Dermis microvascular lymphatic vessel endothelial cell (primary cell): ENCODE measurements at regions not wholly inside any gene's neighbourhood (a gene's known extent, or its start where the extent isn't known, plus 50 kb on each side); places are given as distances from the start of the nearest gene placed in this dataset.
"Not testable (repeated sequence)": the region's sequence is repeated elsewhere in the genome, so short reads cannot be mapped to it uniquely, and the experiment has no call there.

Source experiments
- DNase-seq, 2 donors: peaks; one replicate each; pipeline versions ENCODE4 v3.0.0 to v3.0.0-alpha.2; 2010; ENCODE audit warnings: low read depth in 2 of 2

- peak in 1 of 2 donors; percentile 15 for DNase-seq
These were observed 96.7 kb downstream of the SLC25A47 start for GRCh38 chr14:100419856-100420255.

GRCh38 chr14:100421756-100422470, 98.8 kb downstream of the SLC25A47 start:
- no peak for DNase-seq

DNA sequence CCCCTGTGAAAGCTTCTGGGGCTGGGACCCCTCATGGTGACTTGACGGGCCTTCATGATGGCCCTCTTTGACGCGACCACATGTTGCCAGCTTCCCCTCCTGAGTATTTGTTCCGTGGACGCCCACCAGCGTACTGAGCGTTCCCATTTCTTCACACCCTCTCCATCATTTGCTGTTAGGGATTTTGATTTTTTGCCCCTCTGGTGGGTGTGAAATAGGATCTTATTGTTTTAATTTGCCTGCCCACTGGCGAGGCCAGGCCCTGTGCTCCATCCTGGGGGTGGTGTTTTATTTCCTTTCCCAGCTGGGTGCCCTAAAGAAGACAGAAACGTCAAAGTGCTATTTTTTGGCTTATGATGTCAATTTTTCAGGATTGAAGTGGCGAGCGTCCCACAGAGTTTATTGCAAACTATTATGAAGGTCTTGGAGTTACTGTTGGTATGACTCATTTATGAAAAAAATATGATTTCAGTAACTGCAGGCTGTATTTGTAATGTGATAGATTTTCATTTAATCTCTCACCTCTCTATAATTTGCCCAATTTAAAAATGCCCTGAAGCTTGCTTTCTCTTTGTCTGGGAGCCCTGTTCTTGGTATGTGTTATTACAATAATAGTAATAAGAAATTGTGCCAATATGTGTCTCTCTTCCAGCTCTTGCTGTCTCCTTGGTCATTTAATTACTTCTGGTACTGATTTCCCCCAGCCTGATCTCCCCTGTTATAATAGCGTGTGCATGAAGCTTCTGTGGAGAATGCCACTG, 99.6 kb downstream of the SLC25A47 start:
- DNase-seq: no peak

DNA sequence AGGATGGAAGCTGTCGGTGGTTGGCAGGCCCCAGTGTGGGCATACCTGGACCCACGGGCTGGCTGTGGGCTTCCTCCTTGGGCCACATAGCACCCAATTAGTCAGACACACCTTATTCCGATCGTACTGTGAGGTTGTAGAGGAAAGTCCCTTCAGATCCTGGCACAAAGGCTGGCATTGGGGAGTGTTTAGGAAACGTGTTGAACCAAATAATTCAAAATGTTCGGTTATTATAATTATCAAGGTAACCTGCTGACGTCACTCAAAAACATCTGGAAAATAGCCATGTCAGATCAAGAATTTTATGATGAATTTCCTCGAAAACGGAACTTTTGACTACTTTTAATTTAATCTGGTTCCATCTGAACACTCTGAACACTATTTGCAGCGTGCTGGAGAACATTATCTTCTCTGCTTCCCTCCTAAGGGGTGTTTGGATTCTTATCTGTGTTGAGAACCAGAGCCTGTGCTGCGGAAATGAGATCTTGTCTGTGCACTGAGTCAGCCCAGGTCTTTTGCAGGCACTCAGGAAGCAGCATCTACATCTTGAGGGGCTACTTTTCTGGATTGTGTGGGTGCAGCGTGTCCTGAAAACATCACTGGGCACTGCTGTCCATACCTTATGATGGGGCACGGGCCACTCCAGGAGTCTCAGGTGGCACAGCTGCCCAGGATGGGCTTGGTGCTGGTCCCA, 100.3 kb downstream of the SLC25A47 start:
- no peak for DNase-seq

GRCh38 chr14:100424504-100425428, 101.6 kb downstream of the SLC25A47 start:
- DNase-seq: no peak

- no peak for DNase-seq
These were observed 102.3 kb downstream of the SLC25A47 start for GRCh38 chr14:100425429-100425827.

- no peak for DNase-seq
These were observed 103.2 kb downstream of the SLC25A47 start for GRCh38 chr14:100426314-100426713.

DNA sequence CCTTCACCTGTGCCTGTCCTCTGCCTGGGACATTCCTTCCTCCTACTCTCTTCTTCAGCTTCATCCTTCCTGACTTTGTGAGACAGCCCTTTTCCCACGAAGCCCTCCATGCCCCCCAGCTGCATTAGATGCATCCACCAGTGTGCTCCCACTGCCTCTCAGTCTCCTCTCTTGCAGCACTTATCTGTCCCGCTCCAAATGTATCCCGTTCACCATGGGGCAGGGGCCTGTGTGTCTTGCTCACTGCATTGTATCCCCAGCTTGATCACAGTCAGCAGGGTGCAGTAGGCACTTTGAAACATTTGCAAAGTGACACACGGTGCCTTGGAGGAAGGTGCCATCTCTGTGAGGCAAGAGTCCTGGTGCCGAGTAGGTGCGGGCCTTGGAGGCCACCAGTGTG, 104.0 kb downstream of the SLC25A47 start:
- DNase-seq: no peak

DNA sequence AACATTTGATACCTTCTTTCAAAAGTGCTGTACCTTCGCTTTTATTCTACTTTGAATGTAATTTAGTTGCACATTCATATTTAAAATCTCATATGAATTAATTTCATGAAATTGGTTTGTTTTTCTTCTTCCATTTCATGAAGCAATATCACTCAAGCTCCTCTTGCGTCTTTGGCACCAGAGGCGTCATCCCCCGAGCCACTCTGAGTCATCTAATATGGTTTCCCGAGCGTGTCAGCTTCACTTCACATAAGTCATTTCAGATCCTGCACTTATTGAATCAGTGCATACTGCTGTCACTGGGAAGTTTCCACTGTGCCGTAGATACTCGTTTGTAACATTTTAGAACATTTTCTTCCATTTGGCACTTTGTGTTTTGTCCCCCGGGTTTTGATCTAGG, 105.6 kb downstream of the SLC25A47 start:
- DNase-seq: no peak

GRCh38 chr14:100429537-100429936, 106.4 kb downstream of the SLC25A47 start:
- no peak for DNase-seq

GRCh38 chr14:100430571-100430970, 107.4 kb downstream of the SLC25A47 start:
- no peak for DNase-seq

GRCh38 chr14:100431461-100431860, 108.3 kb downstream of the SLC25A47 start:
- not testable (repeated sequence) for DNase-seq

DNA sequence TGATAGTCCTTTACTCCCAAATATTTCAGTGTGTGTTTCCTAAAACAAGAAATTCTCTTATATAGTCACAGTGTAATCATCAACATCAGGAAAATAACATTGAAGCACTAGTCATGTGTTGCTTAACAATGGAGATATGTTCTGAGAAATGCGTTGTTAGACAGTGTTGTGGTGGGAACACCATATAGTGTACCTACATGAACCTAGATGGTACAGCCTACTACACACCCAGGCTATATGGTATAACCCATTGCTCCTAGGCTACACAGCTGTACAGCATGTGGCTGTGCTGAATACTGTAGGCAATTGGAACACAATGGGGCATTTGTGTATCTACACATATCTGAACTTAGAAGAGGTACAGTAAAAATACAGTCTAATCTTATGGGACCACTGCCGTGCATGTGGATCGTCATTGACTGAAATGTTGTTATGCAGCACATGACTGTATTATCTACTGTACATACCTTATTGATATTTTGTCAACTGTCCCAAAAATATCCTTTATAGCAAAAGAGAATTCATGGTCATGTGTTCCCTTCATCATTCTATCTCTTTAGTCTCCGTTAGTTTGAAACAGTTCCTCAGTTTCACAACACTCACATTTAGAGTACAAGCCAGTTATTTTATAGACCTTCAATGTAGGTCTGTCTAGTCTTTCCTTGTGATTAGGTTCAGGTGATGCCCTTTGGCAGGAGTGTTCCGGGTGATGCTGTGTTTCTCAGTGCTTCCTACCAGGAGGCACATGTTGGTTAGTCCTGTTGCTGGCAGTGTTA, 109.7 kb downstream of the SLC25A47 start:
- no peak for DNase-seq

DNA sequence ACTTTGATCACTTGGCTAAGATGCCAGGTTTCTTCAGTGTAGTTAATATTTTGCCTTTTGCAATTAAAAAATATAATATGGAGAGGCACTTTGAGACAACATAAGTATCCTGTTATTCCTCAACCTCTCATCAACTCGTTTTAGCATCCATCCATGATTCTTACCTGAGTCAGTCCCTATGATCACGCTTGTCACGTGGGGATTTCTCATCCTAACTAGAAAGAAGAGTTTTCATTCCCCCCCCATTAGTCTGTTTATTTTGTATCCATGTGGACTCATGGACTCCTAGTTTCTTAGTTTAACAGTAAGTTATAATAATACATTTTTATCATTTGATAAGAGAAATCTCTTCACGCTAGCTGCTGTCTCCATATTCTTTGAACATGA, 110.3 kb downstream of the SLC25A47 start:
- DNase-seq: no peak

- no peak for DNase-seq
These were observed 111.0 kb downstream of the SLC25A47 start for GRCh38 chr14:100434033-100434601.

GRCh38 chr14:100434911-100435438, 111.8 kb downstream of the SLC25A47 start:
- DNase-seq: no peak

GRCh38 chr14:100435459-100435858, 112.3 kb downstream of the SLC25A47 start:
- no peak for DNase-seq

- no peak for DNase-seq
These were observed 113.7 kb downstream of the SLC25A47 start for GRCh38 chr14:100436745-100437406.

- DNase-seq: no peak
These were observed 115.1 kb downstream of the SLC25A47 start for GRCh38 chr14:100438271-100438670.
